ACHN (cell line): ENCODE measurements at regions not wholly inside any gene's neighbourhood (a gene's known extent, or its start where the extent isn't known, plus 50 kb on each side); places are given as distances from the start of the nearest gene placed in this dataset.

Experiments
- DNase-seq: peaks from one replicate; pipeline ENCODE4 v3.0.0-alpha.2; 2015
- in situ Hi-C: cut with HindIII; loops from 2 replicates; pipeline ENCODE4 v1.10.0; 2017; ENCODE audit warnings: low sequenced_read_pairs, low pct_ligation_motif_present, low pct_unique_long_range_greater_than_20kb

DNA sequence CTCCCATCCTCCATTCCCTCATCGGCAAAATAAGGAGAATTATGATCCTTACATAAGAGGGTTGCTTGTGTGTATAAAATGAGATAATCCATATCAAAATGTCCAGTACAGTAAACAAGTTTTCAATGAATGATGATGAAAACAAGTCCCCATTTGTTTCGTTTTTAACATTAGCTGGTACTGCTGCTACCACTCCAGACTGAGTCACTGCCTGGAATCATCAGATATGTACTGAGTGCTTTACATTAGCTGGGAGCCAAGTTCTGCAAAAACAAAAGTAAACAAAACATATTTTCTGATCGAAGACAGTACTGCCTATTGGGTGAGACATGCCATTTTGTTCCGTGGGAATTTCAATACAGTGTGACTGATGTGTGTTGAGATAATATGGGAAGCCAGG, 123.2 kb upstream of the IGFBP7 start:
- in situ Hi-C loops, result no loop called here
- no peak for DNase-seq

GRCh38 chr4:57231781-57232180, 121.6 kb upstream of the IGFBP7 start:
- in situ Hi-C loops, result no loop called here
- no peak for DNase-seq

- in situ Hi-C loops, result no loop called here
- DNase-seq, result no peak
These were observed 110.5 kb upstream of the IGFBP7 start for GRCh38 chr4:57220734-57221133.

GRCh38 chr4:57220172-57220571, 110.0 kb upstream of the IGFBP7 start:
- in situ Hi-C loops, result no loop called here
- no peak for DNase-seq

DNA sequence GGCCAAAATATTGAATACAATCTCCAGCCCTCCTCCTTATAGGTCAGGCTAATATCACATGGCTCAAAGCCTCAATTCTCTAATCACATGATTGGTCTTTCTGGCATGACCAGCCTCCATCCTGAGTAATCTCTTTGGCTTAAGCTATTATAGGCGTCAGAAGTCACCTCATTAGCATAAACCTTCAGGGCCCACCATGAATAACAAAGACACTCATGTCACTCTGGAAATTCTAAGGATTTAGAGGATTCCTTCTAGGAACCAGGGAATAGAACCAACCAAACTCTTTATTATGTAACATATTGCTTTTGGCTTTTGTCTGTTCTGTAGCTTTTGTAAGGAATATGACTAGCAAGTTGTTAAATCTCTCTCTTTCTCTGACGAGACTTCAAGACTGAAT, 109.2 kb upstream of the IGFBP7 start:
- DNase-seq, result no peak
- in situ Hi-C loops, result no loop called here

- in situ Hi-C loops, result no loop called here
- no peak for DNase-seq
These were observed 104.6 kb upstream of the IGFBP7 start for GRCh38 chr4:57214654-57215411.

- no peak for DNase-seq
- in situ Hi-C loops, result no loop called here
These were observed 100.9 kb upstream of the IGFBP7 start for GRCh38 chr4:57211131-57211530.

DNA sequence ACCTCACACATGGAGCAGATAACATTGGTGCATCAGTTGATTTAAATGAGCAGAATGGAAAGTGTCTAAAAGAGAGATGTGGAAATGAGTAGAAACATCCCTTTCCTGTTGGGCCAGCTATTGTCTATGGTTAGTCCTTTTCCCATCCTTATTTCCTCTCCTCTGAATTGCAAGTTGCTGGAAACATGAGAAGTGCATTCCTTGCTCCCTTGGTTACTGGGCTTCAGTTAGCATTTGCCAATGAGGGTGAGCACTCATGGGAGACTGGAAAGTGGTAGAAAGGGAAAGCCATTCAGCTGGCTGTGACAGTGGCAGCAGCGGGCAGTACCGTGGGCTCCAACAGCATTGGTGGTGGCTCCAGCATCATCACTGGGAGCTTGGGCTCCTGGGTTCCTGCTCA, 96.0 kb upstream of the IGFBP7 start:
- no peak for DNase-seq
- in situ Hi-C loops, result no loop called here

DNA sequence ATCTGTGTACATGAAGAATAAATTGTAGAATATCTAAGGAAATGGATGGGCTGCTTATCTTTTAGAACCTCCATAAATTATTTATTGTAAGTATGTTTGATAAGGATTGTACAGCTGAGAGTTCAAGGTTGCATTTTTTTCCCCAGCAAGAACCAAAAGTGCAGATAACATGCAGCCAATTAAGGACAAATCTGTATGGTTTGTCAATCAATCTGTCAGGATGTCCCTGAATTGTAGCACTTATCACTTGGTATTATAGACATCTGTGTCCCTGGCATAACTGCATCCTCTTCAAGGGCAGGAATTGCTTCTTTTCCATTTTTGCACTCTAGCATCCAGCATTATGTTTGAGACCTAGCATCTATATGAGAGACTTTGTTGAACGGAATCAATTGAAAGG, 95.4 kb upstream of the IGFBP7 start:
- in situ Hi-C loops, result no loop called here
- no peak for DNase-seq

- in situ Hi-C loops, result no loop called here
- no peak for DNase-seq
These were observed 90.7 kb upstream of the IGFBP7 start for GRCh38 chr4:57200799-57201327.

DNA sequence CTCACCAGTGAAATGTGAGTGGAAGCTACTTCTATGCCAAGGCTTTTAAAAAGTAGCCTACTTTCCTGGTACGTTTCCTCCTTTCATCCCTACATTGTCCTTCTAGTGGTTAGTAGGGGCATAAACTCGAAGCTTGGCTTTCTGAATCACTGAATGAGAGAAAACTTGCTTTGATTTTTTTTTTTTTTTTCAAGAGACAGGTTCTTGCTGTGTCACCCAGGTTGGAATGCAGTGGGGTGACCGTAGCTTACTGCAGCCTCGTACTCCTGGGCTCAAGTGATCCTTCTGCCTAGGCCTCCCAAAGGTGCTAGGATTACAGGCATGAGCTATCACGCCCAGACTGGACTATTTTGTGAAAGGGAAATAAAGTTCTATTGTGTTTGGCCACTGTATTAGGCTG, 89.1 kb upstream of the IGFBP7 start:
- DNase-seq, result no peak
- in situ Hi-C loops, result no loop called here

GRCh38 chr4:57195622-57196021, 85.4 kb upstream of the IGFBP7 start:
- in situ Hi-C loops, result no loop called here
- no peak for DNase-seq

DNA sequence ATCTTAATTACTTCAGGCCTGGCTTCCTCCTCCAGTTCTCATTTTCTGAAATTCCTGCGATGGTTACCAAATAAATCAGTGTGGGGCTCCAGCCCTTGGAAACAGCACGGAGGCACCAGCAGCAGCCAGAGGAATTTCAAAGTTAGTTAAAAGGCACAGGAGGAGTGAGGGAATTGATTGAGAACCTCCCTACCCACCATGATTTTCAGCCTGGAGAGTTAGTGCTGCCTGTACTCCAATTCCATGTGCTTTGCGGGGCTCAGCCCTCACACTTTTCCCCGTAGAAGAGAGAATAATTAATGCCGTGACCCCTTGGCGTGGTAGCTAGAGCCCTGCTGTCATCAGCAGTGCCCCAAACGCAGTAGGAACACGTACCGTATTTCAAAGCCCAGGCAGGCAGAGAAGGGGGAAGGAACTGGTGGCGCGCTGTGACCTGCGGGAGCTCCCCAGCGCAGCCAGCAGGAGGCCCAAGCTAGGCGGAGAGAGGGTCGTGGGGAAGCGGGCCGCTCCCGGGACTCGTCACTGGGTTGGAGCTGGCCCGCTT, 84.0 kb upstream of the IGFBP7 start:
- in situ Hi-C loops, result no loop called here
- DNase-seq, result no peak

DNA sequence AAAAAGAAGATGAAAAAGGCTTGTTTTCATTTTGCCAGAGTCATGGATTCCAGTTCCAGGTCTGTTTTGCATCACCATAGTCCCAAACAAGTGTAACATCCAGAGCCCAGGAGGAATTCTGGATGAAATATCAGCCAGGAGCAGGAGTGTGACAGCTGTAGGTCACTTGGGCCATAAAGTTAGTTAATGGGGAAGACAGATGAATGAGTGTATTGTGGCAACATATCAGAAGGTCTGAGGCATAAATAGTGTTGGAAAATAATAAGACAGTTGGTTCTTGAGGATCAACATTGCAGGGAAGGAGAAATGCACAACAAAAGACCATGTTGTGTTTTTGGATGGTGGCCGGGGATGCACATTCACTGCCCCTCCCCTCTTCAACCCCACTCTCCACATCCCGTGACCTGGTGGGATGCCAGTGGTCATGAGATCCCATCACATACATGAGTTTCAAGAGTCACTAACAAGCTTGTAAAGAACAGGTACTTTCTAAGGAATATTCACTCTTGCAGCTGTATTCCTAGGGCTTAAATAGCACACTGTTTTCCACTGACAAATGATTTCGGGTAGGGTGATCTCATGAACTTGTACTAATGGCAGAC, 83.1 kb upstream of the IGFBP7 start:
- no peak for DNase-seq

DNA sequence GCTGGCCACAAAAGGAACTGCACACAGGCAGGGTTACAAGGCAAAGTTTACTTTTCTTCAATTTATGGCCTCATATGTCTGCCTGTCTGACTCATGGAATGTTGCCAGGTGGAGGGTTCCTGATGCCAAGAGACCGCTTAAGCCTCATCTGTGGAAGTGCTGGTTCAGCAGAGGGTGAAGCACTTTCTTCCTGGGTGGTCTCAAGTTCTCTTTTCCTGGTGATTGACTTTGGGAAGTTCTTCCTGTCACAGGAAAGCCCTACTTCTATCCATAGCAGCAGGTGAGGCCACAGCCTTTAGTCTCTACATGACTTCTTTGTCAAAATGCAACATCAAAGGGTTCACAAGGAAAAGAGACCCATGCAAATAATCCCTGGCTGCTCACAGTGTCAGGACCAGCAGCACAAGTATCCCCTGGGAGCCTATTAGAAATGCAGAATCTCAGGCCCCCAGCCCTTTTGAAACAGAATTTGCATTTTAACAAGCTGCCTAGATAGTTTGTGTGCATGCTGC, 81.4 kb upstream of the IGFBP7 start:
- in situ Hi-C loops, result no loop called here
- no peak for DNase-seq

More for the DNA sequence above, 83.1 kb upstream of the IGFBP7 start:
- in situ Hi-C loops, result no loop called here

DNA sequence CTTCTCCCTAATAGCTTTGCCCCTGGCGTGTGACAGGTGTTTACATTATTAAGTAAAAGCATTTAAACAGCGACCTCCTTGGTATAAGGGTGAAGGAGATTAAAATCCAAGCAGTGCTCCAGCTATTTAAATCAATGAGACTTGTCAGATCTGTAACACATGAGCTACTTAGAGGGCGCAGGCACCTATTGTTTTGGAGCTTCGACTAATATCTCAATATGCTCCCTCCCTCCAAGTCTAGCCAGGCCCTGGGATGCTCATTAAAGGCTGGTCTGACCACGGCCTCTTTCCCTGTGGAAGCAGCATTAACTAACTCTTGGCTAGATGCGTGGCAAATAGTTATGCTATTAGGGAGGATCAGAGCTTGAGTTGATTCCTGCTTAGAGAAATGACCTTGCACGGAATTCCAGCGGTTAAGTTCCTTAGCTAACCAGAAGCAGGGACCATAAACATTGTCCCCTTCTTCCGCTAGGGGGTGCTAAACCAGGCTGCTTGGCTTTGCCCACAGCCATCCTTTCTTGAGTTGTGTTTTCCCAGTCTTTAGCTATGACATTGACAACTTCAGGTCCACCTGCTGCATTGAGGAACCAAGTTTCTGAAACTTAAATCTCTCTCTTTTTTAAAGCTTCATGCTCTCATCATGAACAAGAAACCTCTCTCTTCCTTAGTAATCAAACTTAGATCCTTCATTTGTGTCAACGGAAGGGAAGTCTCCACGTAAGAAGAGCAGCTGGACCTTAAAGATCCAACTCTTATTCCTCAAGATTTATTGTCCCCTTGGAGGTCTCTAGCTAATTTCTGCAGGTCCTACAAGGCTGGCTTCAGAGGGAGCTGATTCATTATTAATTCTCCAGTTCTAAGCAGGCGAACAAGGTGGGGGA, 80.7 kb upstream of the IGFBP7 start:
- DNase-seq, result peak; percentile 43
- in situ Hi-C loops, result no loop called here

DNA sequence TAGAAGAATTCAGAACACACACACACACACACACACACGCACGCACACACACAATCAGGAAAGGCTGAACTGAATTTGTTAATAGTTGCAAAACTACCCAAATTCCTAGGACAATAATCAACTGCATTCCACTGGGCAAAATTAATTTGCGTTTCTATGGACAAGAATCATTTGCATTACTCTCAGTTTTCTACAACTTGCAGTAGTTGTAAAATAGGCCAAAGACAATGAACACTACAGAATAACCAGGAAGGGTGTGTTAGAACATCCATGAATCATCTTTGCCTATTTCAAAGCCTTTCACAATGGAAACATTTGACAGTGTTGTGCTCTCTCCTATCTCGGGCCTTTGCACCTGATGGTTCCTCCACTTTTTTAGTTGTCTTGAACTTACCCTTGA, 77.1 kb upstream of the IGFBP7 start:
- in situ Hi-C loops, result no loop called here
- DNase-seq, result no peak

DNA sequence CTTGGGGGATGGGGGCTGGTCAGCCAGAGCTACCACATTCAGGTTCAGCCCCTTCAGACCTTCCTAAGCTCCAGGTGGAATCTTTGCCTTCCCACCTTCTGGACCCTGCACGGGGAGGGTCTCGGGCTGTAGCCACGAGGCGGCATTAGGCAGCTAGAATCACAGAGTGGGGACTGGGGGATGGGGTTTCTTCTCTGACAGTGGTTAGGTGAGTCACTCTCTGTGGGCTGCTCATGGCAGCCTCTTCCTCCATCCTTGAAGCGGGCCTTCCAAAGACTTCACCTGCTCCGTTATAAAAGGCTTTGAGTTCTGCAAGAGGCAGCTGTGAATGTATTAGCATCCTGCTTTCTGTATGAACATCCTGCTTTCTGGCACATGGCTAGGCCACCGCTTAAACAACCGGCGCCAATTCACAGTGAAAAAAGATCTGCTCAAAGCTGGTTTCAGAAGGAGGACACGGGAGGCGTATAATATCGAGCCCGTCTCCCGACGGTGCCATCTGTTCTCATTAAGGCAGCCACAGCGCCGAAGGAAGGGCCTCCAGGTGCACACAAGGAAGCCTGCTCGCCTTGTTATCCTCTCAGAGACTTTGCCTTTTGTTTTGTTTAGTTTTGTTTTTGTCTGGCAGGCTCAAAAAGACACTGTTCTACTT, 74.3 kb upstream of the IGFBP7 start:
- DNase-seq, result no peak
- in situ Hi-C loops, result no loop called here
